Testis (tissue), 2 donors: ENCODE measurements at regions not wholly inside any gene's neighbourhood (a gene's known extent, or its start where the extent isn't known, plus 50 kb on each side); places are given as distances from the start of the nearest gene placed in this dataset.

Experiments
- DNase-seq: peaks from one replicate; pipeline ENCODE4 v3.0.0-alpha.2; 2019
- H3K27ac ChIP-seq, 2 donors: fragments of 200-600 bp; sonication (generic); one replicate each; pipeline ENCODE4 v1.5.1; 2019
- H3K27me3 ChIP-seq: fragments of 200-600 bp; sonication (generic); one replicate; pipeline ENCODE4 v1.5.1; 2019
- H3K36me3 ChIP-seq: fragments of 200-600 bp; sonication (generic); one replicate; pipeline ENCODE4 v1.5.1; 2017; ENCODE audit warnings: low read depth; ENCODE audit errors: missing control alignments
- H3K4me1 ChIP-seq: fragments of 200-600 bp; sonication (generic); one replicate; pipeline ENCODE4 v1.5.1; 2019
- H3K4me3 ChIP-seq, 2 donors: fragments of 200-600 bp; sonication (generic); one replicate each; pipeline ENCODE4 v1.5.1; 2017 to 2019
- H3K9me3 ChIP-seq: fragments of 200-600 bp; sonication (generic); one replicate; pipeline ENCODE4 v1.5.1; 2017
- CTCF ChIP-seq, 3 experiments: fragments of 450-650 bp in 2 of 3; fragments of 200-600 bp in 1 of 3; sonication (generic) in 1 of 3; IDR thresholded peaks; one replicate each; pipeline ENCODE4 v1.5.1; 2016 to 2019; ENCODE audit warnings: antibody characterized with exemption in 3 of 3, mild to moderate bottlenecking in 2 of 3, moderate library complexity in 1 of 3
- POLR2A ChIP-seq: fragments of 450-650 bp; IDR thresholded peaks from one replicate; pipeline ENCODE4 v1.6.1; 2017; ENCODE audit warnings: antibody characterized with exemption, mild to moderate bottlenecking, moderate library complexity
- WGBS, 2 donors: methylation state at CpG; one replicate each; pipeline ENCODE4 v1.1.5; 2018; 5-methylcytosine and 5-hydroxymethylcytosine counted together
- intact Hi-C: fragments of 100-400 bp; cut with DNase I; formaldehyde crosslinking; loops from one replicate; pipeline ENCODE4 v1.15.1; 2023; ENCODE audit warnings: low total_unique reads

- H3K9me3 ChIP-seq: no peaks in the 10 kb centered on the region
- H3K4me1 ChIP-seq: no peaks in the 10 kb centered on the region
- no peak overlapping the region for H3K4me3 ChIP-seq
- no peaks in the 10 kb centered on the region for H3K27me3 ChIP-seq
- intact Hi-C loops: no loop called here
- DNase-seq: no peak
- H3K36me3 ChIP-seq: no peaks in the 10 kb centered on the region
- TF ChIP-seq POLR2A (no peak), CTCF (IDR thresholded peaks at IDR 0.05) (no peak)
- no peak overlapping the region for H3K27ac ChIP-seq
These were observed 1076.1 kb upstream of the TMEFF2 start for GRCh38 chr2:193270816-193271215.

- no peaks in the 10 kb centered on the region for H3K4me1 ChIP-seq
- no peak for DNase-seq
- intact Hi-C loops: no loop called here
- H3K9me3 ChIP-seq: no peaks in the 10 kb centered on the region
- no peaks in the 10 kb centered on the region for H3K36me3 ChIP-seq
- 58 to 75% methylated on average over 1 of the region's 1 CpG for WGBS, 2 donors
- no peaks in the 10 kb centered on the region for H3K27me3 ChIP-seq
- no peak overlapping the region for H3K27ac ChIP-seq
- no peak overlapping the region for H3K4me3 ChIP-seq
- no peak for TF ChIP-seq CTCF (IDR thresholded peaks at IDR 0.05)
- no peak for TF ChIP-seq POLR2A
These were observed 1072.8 kb upstream of the TMEFF2 start for GRCh38 chr2:193267496-193268002.

GRCh38 chr2:193253014-193253530 lies 1058.3 kb upstream of the TMEFF2 start:
- TF ChIP-seq POLR2A (no peak), CTCF (IDR thresholded peaks at IDR 0.05) (no peak)
- DNase-seq: no peak

DNA sequence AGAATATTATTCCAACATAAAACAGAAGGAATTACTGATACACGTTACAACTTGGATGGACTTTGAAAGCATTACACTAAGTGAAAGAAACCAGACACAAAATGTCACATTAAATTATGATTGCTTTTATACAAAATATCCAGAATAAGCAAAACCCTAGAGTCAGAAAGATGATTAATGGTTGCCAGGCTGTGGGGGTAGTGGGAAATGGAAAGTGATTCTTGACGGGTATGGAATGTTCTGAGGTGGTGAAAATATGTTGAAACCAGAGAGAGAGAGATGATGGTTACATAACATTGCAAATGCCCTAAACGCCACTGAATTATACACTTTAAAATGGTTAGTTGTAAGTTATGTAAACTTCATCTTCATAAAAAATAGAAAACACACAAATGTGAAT lies 1057.2 kb upstream of the TMEFF2 start:
- Histone ChIP-seq H3K4me3 (no peak overlapping the region), H3K4me1 (no peaks in the 10 kb centered on the region), H3K27me3 (no peaks in the 10 kb centered on the region), H3K9me3 (no peaks in the 10 kb centered on the region), H3K27ac (no peak overlapping the region), H3K36me3 (no peaks in the 10 kb centered on the region)
- TF ChIP-seq POLR2A (no peak), CTCF (IDR thresholded peaks at IDR 0.05) (no peak)
- 63 to 65% methylated on average over 3 of the region's 3 CpGs for WGBS, 2 donors
- DNase-seq: no peak
- intact Hi-C loops: no loop called here

More at GRCh38 chr2:193253014-193253530, 1058.3 kb upstream of the TMEFF2 start:
- no peaks in the 10 kb centered on the region for H3K9me3 ChIP-seq
- H3K4me1 ChIP-seq: no peaks in the 10 kb centered on the region
- no peak overlapping the region for H3K27ac ChIP-seq
- no peaks in the 10 kb centered on the region for H3K27me3 ChIP-seq
- no peaks in the 10 kb centered on the region for H3K36me3 ChIP-seq
- intact Hi-C loops: no loop called here
- H3K4me3 ChIP-seq: no peak overlapping the region

DNA sequence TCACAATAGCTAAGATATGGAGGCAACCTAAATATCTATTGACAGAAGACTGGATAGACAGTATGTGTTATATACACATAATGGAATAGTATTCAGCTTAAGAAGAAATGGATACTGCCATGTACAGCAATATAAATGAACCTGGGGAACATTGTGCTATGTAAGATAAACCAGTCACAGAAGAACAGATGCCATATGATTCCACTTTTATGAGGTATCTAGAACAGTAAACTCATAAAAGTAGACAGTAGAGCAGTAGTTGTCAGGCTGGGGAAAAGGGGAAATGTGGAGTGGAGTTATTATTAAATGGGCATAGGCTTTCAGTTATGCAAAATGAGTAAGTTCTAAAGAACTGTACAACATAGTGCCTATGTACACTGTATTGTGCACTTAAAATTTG lies 1055.7 kb upstream of the TMEFF2 start:
- Histone ChIP-seq H3K36me3 (no peaks in the 10 kb centered on the region), H3K4me1 (no peaks in the 10 kb centered on the region), H3K27ac (no peak overlapping the region), H3K4me3 (no peak overlapping the region), H3K9me3 (no peaks in the 10 kb centered on the region), H3K27me3 (no peaks in the 10 kb centered on the region)
- DNase-seq: no peak
- intact Hi-C loops: no loop called here
- TF ChIP-seq POLR2A: no peak
- TF ChIP-seq CTCF (IDR thresholded peaks at IDR 0.05): no peak
